Activated B cell treated with CpG ODN at 0.5 μM for 24 hours (primary cell): ENCODE measurements at regions not wholly inside any gene's neighbourhood (a gene's known extent, or its start where the extent isn't known, plus 50 kb on each side); places are given as distances from the start of the nearest gene placed in this dataset.
"Not testable (repeated sequence)": the region's sequence is repeated elsewhere in the genome, so short reads cannot be mapped to it uniquely, and the experiment has no call there.

ENCODE experiments used
- ATAC-seq: fragments of 200-7000 bp; cut with Tn5 transposase; one replicate; pipeline ENCODE4 v1.10.0; 2021; ENCODE audit warnings: low read depth, mild to moderate bottlenecking, moderate library complexity
- CTCF ChIA-PET: fragments of 350-600 bp; sonication (Branson Sonifier 250); formaldehyde crosslinking; loops from one replicate; lab custom pipeline; 2021; ENCODE audit warnings: antibody characterized with exemption; lab: Charles Lee
- POLR2A ChIA-PET: fragments of 350-600 bp; sonication (Branson Sonifier 250); formaldehyde crosslinking; loops from one replicate; lab custom pipeline; 2021; ENCODE audit warnings: antibody characterized with exemption; lab: Charles Lee
- DNase-seq: peaks from one replicate; pipeline ENCODE4 v3.0.0; 2022
- H3K27ac Mint-ChIP-seq: one replicate; pipeline ENCODE4 v1.8.0; 2020; ENCODE audit warnings: mixed read lengths
- H3K27me3 Mint-ChIP-seq: one replicate; pipeline ENCODE4 v1.8.0; 2021; ENCODE audit warnings: mixed read lengths
- H3K36me3 Mint-ChIP-seq: one replicate; pipeline ENCODE4 v1.8.0; 2021; ENCODE audit warnings: low read depth, mixed read lengths
- H3K4me1 Mint-ChIP-seq: one replicate; pipeline ENCODE4 v1.8.0; 2021; ENCODE audit warnings: mixed read lengths
- H3K4me3 Mint-ChIP-seq: one replicate; pipeline ENCODE4 v1.8.0; 2020; ENCODE audit warnings: mild to moderate bottlenecking, mixed read lengths
- H3K9me3 Mint-ChIP-seq: one replicate; pipeline ENCODE4 v1.8.0; 2020; ENCODE audit warnings: mixed read lengths
- CTCF ChIP-seq: fragments of 200-600 bp; IDR thresholded peaks from one replicate; pipeline ENCODE4 v1.8.0; 2022; ENCODE audit warnings: antibody characterized with exemption, mild to moderate bottlenecking
- intact Hi-C: fragments of 100-400 bp; cut with micrococcal nuclease; formaldehyde crosslinking; loops from one replicate; pipeline ENCODE4 v1.15.1; 2024

- Mint-ChIP-seq H3K4me3 (no peak overlapping the region), H3K4me1 (no peaks in the 10 kb centered on the region), H3K27me3 (no peaks in the 10 kb centered on the region), H3K27ac (no peak overlapping the region), H3K9me3 (no peaks in the 10 kb centered on the region), H3K36me3 (no peaks in the 10 kb centered on the region)
- TF ChIP-seq CTCF, result no peak
- ChIA-PET POLR2A (no interaction called here), CTCF (no interaction called here)
- intact Hi-C loops, result loop anchor here (10.0 kb wide), 1 partner anchor 1519 kb away; no protein-coding TSS in a partner anchor
- DNase-seq (no peak), ATAC-seq (no peak)
Observed at GRCh38 chr7:85895835-85896234, 709.0 kb upstream of the SEMA3D start.

- H3K36me3 Mint-ChIP-seq, H3K4me3 Mint-ChIP-seq, DNase-seq, ATAC-seq, H3K4me1 Mint-ChIP-seq, CTCF ChIA-PET, H3K27me3 Mint-ChIP-seq, H3K9me3 Mint-ChIP-seq, H3K27ac Mint-ChIP-seq, POLR2A ChIA-PET: not testable (repeated sequence)
- intact Hi-C loops, result loop anchor here (2.0 to 10.0 kb wide), 2 partner anchors 577 to 1523 kb away; no protein-coding TSS in a partner anchor
Observed at GRCh38 chr7:85891900-85892299, 705.0 kb upstream of the SEMA3D start.

DNA sequence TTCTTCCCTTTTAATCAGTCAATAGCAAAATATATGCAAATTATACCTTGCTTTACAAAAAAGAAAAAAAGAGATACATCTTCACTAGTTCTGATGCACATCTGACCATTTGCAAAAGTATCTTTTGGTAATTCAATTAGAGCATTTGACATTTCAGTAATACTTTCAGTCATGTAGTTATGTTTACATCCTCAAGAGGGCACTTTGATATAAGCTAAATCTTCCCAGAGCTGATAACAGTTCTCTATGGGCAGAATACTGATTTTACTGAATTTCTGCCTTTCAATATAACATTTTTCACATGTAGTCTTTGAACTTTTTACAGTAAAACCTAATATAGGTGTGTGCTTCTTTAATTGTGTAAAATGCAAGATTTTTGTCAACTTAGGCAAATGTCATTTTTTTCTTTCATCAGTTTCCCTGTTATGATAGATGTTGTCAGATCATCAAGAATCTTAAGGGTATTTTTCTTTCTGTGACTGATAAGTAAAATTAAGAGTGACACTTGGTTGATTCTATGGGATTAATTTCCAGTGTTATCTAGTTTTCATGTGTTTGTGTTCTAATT is 703.5 kb upstream of the SEMA3D start:
- no peak for TF ChIP-seq CTCF
- DNase-seq, result no peak

GRCh38 chr7:85887133-85887532 is 700.3 kb upstream of the SEMA3D start:
- ChIA-PET CTCF (no interaction called here), POLR2A (no interaction called here)
- H3K4me1 Mint-ChIP-seq, result no peaks in the 10 kb centered on the region
- intact Hi-C loops, result no loop called here
- no peaks in the 10 kb centered on the region for H3K36me3 Mint-ChIP-seq
- DNase-seq (no peak), ATAC-seq (no peak)
- H3K9me3 Mint-ChIP-seq, result no peaks in the 10 kb centered on the region
- no peak overlapping the region for H3K4me3 Mint-ChIP-seq
- TF ChIP-seq CTCF, result no peak
- H3K27me3 Mint-ChIP-seq, result no peaks in the 10 kb centered on the region
- no peak overlapping the region for H3K27ac Mint-ChIP-seq

More for the DNA sequence above, 703.5 kb upstream of the SEMA3D start:
- ChIA-PET POLR2A (no interaction called here), CTCF (no interaction called here)
- Mint-ChIP-seq H3K27me3 (no peaks in the 10 kb centered on the region), H3K4me3 (no peak overlapping the region), H3K27ac (no peak overlapping the region), H3K4me1 (no peaks in the 10 kb centered on the region), H3K9me3 (no peaks in the 10 kb centered on the region), H3K36me3 (no peaks in the 10 kb centered on the region)
- intact Hi-C loops, result loop anchor here (2.0 to 10.0 kb wide), 2 partner anchors 578 to 1524 kb away; no protein-coding TSS in a partner anchor
- ATAC-seq, result no peak

GRCh38 chr7:85882335-85882734 is 695.5 kb upstream of the SEMA3D start:
- no peak for ATAC-seq
- H3K4me1 Mint-ChIP-seq, result no peaks in the 10 kb centered on the region
- intact Hi-C loops, result no loop called here
- no peaks in the 10 kb centered on the region for H3K27me3 Mint-ChIP-seq
- no peak overlapping the region for H3K4me3 Mint-ChIP-seq
- DNase-seq, result no peak
- H3K36me3 Mint-ChIP-seq, result no peaks in the 10 kb centered on the region
- ChIA-PET CTCF (no interaction called here), POLR2A (no interaction called here)
- H3K9me3 Mint-ChIP-seq, result peaks cover 4% of the 10 kb centered on the region
- no peak for TF ChIP-seq CTCF
- no peak overlapping the region for H3K27ac Mint-ChIP-seq

DNA sequence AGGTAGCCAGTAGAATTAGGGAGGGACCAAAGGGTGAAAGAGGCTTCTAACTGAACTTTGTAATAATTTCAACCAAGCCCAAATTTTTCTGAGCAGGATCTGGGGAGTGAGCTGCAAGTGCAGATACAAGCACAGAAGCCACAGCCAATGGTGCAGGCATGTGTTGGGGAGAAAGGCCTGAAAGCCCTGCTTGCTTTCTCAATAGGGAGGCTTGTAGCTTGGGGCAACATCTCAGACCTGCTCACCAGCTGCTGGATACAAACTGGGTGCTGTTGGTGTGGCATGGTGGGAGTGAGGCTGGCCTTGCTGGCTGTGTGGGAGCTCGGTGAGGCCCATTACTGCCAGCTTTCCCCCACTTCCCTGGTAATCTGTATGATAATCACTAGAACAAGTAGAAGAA is 688.5 kb upstream of the SEMA3D start:
- no peaks in the 10 kb centered on the region for H3K36me3 Mint-ChIP-seq
- peaks cover 4% of the 10 kb centered on the region for H3K9me3 Mint-ChIP-seq
- ChIA-PET POLR2A (no interaction called here), CTCF (no interaction called here)
- TF ChIP-seq CTCF, result no peak
- no peak overlapping the region for H3K27ac Mint-ChIP-seq
- no peaks in the 10 kb centered on the region for H3K27me3 Mint-ChIP-seq
- intact Hi-C loops, result no loop called here
- no peak overlapping the region for H3K4me3 Mint-ChIP-seq
- H3K4me1 Mint-ChIP-seq, result no peaks in the 10 kb centered on the region
- DNase-seq (no peak), ATAC-seq (no peak)
